K562 (cell line): ENCODE measurements at regions not wholly inside any gene's neighbourhood (a gene's known extent, or its start where the extent isn't known, plus 50 kb on each side); places are given as distances from the start of the nearest gene placed in this dataset.
"Not testable (repeated sequence)": the region's sequence is repeated elsewhere in the genome, so short reads cannot be mapped to it uniquely, and the experiment has no call there.

Experiments
- ATAC-seq: fragments of 200-7000 bp; cut with Tn5 transposase; 3 replicates; pipeline ENCODE4 v1.9.1; 2020; ENCODE audit warnings: moderate library complexity
- BruUV-seq: library from RNA; stranded (reverse); fragments of 400-500 nt; replicated peaks from 2 replicates; lab custom pipeline; 2021; lab: Mats Ljungman, UMichigan
- CTCF ChIA-PET: fragments of 300-600 bp; formaldehyde crosslinking; extraction: SDS; loops from one replicate; lab custom pipeline; 2021; ENCODE audit warnings: low intra/inter-chr PET ratio; lab: Yijun Ruan, JAX
- POLR2A ChIA-PET: fragments of 300-600, 350-650 bp; sonication (Branson Sonifier 250); formaldehyde crosslinking; extraction: SDS; loops from one replicate; lab custom pipeline; 2021; ENCODE audit warnings: antibody characterized with exemption, inconsistent platforms; lab: Yijun Ruan, JAX
- DNase-seq, 4 experiments: peaks; one replicate each; pipeline versions ENCODE4 v3.0.0 to v3.0.0-alpha.2; 2011 to 2018; ENCODE audit warnings: low spot score in 3 of 4, mixed read lengths in 3 of 4; ENCODE audit errors: extremely low read depth in 1 of 4
- FAIRE-seq: peaks from 2 replicates; lab custom pipeline; 2011; peaks lifted over from hg19 to GRCh38; lab: Jason Lieb, UNC
- H2AFZ ChIP-seq: 2 replicates; pipeline ENCODE4 v1.6.0; 2011; ENCODE audit warnings: low read depth, low read length, control low read depth, inconsistent platforms
- H3K27ac ChIP-seq: fragments of 200-600 bp; 3 replicates; pipeline ENCODE4 v1.8.0; 2011; ENCODE audit warnings: low read depth, mild to moderate bottlenecking, control low read depth, inconsistent platforms, low read length, moderate library complexity, mixed read lengths; ENCODE audit errors: extremely low read depth
- H3K27me3 ChIP-seq, 2 experiments: fragments of 300-600 bp in 1 of 2; 2 replicates in 1 of 2; 3 replicates in 1 of 2; pipeline versions ENCODE4 v1.6.0 to v1.8.0; 2011; ENCODE audit warnings: inconsistent platforms in 2 of 2, low read length in 2 of 2, mild to moderate bottlenecking in 1 of 2, mixed read lengths in 1 of 2, moderate library complexity in 1 of 2; ENCODE audit not compliant: control insufficient read depth in 2 of 2, insufficient read depth in 2 of 2
- H3K36me3 ChIP-seq: fragments of 300-600 bp; 3 replicates; pipeline ENCODE4 v1.8.0; 2011; ENCODE audit warnings: mild to moderate bottlenecking, low read length, inconsistent platforms; ENCODE audit not compliant: control insufficient read depth, insufficient read depth
- H3K4me1 ChIP-seq, 2 experiments: fragments of 200-600 bp in 1 of 2; replicated peaks in 1 of 2; 2 replicates in 1 of 2; 3 replicates in 1 of 2; pipeline versions ENCODE4 v1.5.1 to v1.8.0; 2011; ENCODE audit warnings: inconsistent platforms in 2 of 2, low read length in 2 of 2, mild to moderate bottlenecking in 1 of 2, mixed read lengths in 1 of 2, moderate library complexity in 1 of 2; ENCODE audit not compliant: control insufficient read depth in 2 of 2, insufficient read depth in 2 of 2
- H3K4me2 ChIP-seq: 2 replicates; pipeline ENCODE4 v1.6.1; 2011; ENCODE audit warnings: low read length, control low read depth, inconsistent platforms, mixed read lengths; ENCODE audit not compliant: insufficient read depth
- H3K4me3 ChIP-seq: fragments of 200-600 bp; sonication (generic), shearing (Covaris generic); 2 replicates; pipeline ENCODE4 v1.5.1; 2016; ENCODE audit warnings: control low read depth, inconsistent platforms
- H3K79me2 ChIP-seq: fragments of 200-600 bp; 3 replicates; pipeline ENCODE4 v1.8.0; 2011; ENCODE audit warnings: low read length, inconsistent platforms; ENCODE audit not compliant: control insufficient read depth, insufficient read depth
- H3K9ac ChIP-seq, 2 experiments: 2 replicates each; pipeline versions ENCODE4 v1.6.0 to v1.6.1; 2011; ENCODE audit warnings: low read depth in 2 of 2, low read length in 2 of 2, control low read depth in 1 of 2, inconsistent platforms in 1 of 2, mild to moderate bottlenecking in 1 of 2, mixed read lengths in 1 of 2; ENCODE audit not compliant: insufficient read depth in 1 of 2
- H3K9me1 ChIP-seq: one replicate; pipeline ENCODE4 v1.6.0; 2011; ENCODE audit warnings: inconsistent platforms, mild to moderate bottlenecking, low read length, moderate library complexity; ENCODE audit not compliant: control insufficient read depth, insufficient read depth
- H3K9me3 ChIP-seq: replicated peaks from 2 replicates; pipeline ENCODE4 v1.5.1; 2011; ENCODE audit warnings: low read depth, low read length, inconsistent platforms; ENCODE audit not compliant: control insufficient read depth, insufficient read depth
- H4K20me1 ChIP-seq: replicated peaks from 2 replicates; pipeline ENCODE4 v1.6.1; 2011; ENCODE audit warnings: low read length, inconsistent platforms, mixed read lengths; ENCODE audit not compliant: control insufficient read depth, insufficient read depth
- KAT7 ChIP-seq: sonication (generic); formaldehyde crosslinking; IDR thresholded peaks from 2 replicates; pipeline ENCODE4 v1.8.0; 2022; ENCODE audit warnings: missing genetic modification reagents, mild to moderate bottlenecking, borderline replicate concordance
- SNIP1 ChIP-seq: fragments of 450-650 bp; IDR thresholded peaks from 2 replicates; pipeline ENCODE4 v1.7.1; 2017; ENCODE audit warnings: low read depth, mild to moderate bottlenecking
- WGBS: fragments of 100-300 bp; shearing (Covaris generic); methylation state at CpG from one replicate; pipeline ENCODE4 v1.1.6; 2016; ENCODE audit warnings: low coverage, mixed read lengths; ENCODE audit not compliant: insufficient coverage; ENCODE audit errors: missing lambda C conversion rate; 5-methylcytosine and 5-hydroxymethylcytosine counted together
- in situ Hi-C: fragments of 300-500 bp; cut with MboI; formaldehyde crosslinking; loops from 4 replicates; pipeline ENCODE4 v1.15.0; 2018; ENCODE audit warnings: inconsistent platforms, mixed read lengths
- intact Hi-C: fragments of 100-400 bp; cut with micrococcal nuclease; formaldehyde crosslinking; loops from 2 replicates; pipeline ENCODE4 v1.14.2; 2022
- TF ChIP-seq, protein P1 (sequence below): fragments of 450-650 bp; IDR thresholded peaks from 2 replicates; pipeline ENCODE4 v1.6.1; 2018; ENCODE audit not compliant: partially characterized antibody
- TF ChIP-seq, protein P2 (sequence below): sonication (generic); formaldehyde crosslinking; IDR thresholded peaks from 2 replicates; pipeline ENCODE4 v1.9.0; 2022; ENCODE audit warnings: mild to moderate bottlenecking, missing genetic modification reagents

DNA sequence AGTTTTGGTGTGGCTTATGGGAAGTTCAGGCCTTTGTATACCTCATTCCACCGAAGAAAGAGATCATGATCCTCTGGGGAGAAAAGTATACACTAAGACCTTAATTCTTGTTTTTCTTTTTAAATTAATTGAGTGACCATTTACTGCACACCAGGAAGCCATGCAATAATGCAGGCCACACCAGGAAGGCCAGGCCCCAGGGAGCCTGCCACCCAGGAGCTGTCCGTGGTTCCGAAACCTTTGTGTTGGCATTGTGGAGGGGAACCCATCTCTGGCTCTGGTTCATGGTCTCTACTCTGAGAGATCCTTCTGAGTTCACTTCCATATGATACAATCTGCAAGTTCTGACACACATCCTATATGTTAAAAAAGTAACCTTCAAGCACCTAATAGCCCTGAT is 291.8 kb downstream of the MIAT start (continued):
- TF ChIP-seq, protein P1, sequence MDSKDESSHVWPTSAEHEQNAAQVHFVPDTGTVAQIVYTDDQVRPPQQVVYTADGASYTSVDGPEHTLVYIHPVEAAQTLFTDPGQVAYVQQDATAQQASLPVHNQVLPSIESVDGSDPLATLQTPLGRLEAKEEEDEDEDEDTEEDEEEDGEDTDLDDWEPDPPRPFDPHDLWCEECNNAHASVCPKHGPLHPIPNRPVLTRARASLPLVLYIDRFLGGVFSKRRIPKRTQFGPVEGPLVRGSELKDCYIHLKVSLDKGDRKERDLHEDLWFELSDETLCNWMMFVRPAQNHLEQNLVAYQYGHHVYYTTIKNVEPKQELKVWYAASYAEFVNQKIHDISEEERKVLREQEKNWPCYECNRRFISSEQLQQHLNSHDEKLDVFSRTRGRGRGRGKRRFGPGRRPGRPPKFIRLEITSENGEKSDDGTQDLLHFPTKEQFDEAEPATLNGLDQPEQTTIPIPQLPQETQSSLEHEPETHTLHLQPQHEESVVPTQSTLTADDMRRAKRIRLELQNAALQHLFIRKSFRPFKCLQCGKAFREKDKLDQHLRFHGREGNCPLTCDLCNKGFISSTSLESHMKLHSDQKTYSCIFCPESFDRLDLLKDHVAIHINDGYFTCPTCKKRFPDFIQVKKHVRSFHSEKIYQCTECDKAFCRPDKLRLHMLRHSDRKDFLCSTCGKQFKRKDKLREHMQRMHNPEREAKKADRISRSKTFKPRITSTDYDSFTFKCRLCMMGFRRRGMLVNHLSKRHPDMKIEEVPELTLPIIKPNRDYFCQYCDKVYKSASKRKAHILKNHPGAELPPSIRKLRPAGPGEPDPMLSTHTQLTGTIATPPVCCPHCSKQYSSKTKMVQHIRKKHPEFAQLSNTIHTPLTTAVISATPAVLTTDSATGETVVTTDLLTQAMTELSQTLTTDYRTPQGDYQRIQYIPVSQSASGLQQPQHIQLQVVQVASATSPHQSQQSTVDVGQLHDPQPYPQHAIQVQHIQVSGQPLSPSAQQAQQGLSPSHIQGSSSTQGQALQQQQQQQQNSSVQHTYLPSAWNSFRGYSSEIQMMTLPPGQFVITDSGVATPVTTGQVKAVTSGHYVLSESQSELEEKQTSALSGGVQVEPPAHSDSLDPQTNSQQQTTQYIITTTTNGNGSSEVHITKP: no peak
- TF ChIP-seq KAT7 (CRISPR knock-in tag) (no peak), SNIP1 (no peak)
- TF ChIP-seq, protein P2, sequence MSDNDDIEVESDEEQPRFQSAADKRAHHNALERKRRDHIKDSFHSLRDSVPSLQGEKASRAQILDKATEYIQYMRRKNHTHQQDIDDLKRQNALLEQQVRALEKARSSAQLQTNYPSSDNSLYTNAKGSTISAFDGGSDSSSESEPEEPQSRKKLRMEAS (CRISPR knock-in tag): no peak

DNA sequence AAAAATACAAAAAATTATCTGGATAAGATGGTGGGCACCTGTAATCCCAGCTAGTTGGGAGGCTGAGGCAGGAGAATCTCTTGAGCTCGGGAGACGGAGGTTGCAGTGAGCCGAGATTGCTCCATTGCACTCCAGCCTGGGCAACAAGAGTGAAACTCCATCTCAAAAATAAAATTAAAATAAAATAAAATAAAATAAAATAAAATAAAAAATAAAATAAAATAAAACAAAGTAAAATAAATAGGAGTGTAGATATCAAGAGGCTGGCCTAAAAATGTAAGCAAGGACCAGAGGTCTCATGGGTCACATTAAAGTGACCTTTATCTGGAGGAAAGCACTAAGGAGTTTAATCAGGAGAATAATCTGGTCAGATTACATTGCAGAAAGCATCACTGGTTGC is 293.8 kb downstream of the MIAT start:
- H2AFZ ChIP-seq, ATAC-seq, CTCF ChIA-PET, H3K9me1 ChIP-seq, H3K79me2 ChIP-seq, POLR2A ChIA-PET, H3K4me1 ChIP-seq, BruUV-seq, in situ Hi-C loops, H3K4me2 ChIP-seq, intact Hi-C loops, FAIRE-seq, H3K27ac ChIP-seq, DNase-seq, H3K9me3 ChIP-seq, H3K36me3 ChIP-seq, H3K4me3 ChIP-seq, H3K27me3 ChIP-seq, H4K20me1 ChIP-seq, H3K9ac ChIP-seq: not testable (repeated sequence)
- 0% methylated on average over 3 of the region's 3 CpGs for WGBS
